SK-N-MC (cell line): ENCODE measurements at regions not wholly inside any gene's neighbourhood (a gene's known extent, or its start where the extent isn't known, plus 50 kb on each side); places are given as distances from the start of the nearest gene placed in this dataset.

ENCODE experiments used
- DNase-seq: peaks from one replicate; pipeline ENCODE4 v3.0.0-alpha.2; 2011; ENCODE audit warnings: low read depth, low spot score
- H3K27ac ChIP-seq: fragments of 200-600 bp; sonication (generic); 2 replicates; pipeline ENCODE4 v1.5.1; 2016; ENCODE audit warnings: mixed run types
- H3K36me3 ChIP-seq: fragments of 200-600 bp; sonication (generic); 2 replicates; pipeline ENCODE4 v1.6.1; 2017; ENCODE audit warnings: antibody characterized with exemption, low read length, mixed read lengths; ENCODE audit not compliant: insufficient read depth
- H3K4me3 ChIP-seq: fragments of 200-600 bp; sonication (generic); 2 replicates; pipeline ENCODE4 v1.5.1; 2016
- H3K9ac ChIP-seq: fragments of 200-600 bp; sonication (generic); 2 replicates; pipeline ENCODE4 v1.8.0; 2017; ENCODE audit warnings: mixed run types, mixed read lengths; ENCODE audit not compliant: insufficient read length
- H3K9me3 ChIP-seq: fragments of 200-600 bp; sonication (generic); 2 replicates; pipeline ENCODE4 v1.6.1; 2017; ENCODE audit warnings: low read depth, mild to moderate bottlenecking, antibody characterized with exemption, low read length, moderate library complexity, mixed read lengths
- EZH2 ChIP-seq: fragments of 200-600 bp; sonication (generic); IDR thresholded peaks from one replicate; pipeline ENCODE4 v1.6.1; 2017; ENCODE audit warnings: antibody characterized with exemption
- FOXP2 ChIP-seq: optimal IDR thresholded peaks from 2 replicates; pipeline ENCODE3; 2011; ENCODE audit warnings: mild to moderate bottlenecking, moderate library complexity; ENCODE audit not compliant: insufficient read depth; ENCODE audit errors: extremely low read length, control extremely low read depth
- POLR2AphosphoS5 ChIP-seq: IDR thresholded peaks from 2 replicates; pipeline ENCODE4 v1.6.1; 2012; ENCODE audit warnings: mild to moderate bottlenecking, low read depth, low read length, borderline replicate concordance

DNA sequence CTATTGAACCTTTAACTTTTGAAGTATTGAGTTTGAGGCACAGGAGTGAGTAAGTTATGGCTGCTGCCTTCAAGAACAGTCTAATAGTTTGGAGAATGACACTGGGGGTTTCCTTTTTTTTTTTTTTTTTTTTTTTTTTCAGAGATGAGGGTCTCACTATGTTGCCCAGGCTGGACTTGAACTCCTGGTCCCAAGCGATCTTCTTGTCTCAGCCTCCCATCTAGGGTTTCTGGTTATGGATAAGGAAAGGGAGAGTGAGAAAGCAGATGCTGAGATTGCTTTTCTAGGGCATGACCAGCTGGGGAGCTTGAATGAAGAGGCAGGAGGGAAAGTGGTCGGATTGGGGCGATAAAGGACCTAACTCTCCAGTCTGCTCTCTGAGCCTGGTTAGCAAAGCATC is 59.9 kb upstream of the BTRC start:
- no peak for TF ChIP-seq POLR2AphosphoS5
- no peak for TF ChIP-seq FOXP2
- TF ChIP-seq EZH2, result no peak
- H3K4me3 ChIP-seq, result no peak overlapping the region
- no peak for DNase-seq
- no peaks in the 10 kb centered on the region for H3K36me3 ChIP-seq
- no peak overlapping the region for H3K9ac ChIP-seq
- no peak overlapping the region for H3K27ac ChIP-seq
- no peaks in the 10 kb centered on the region for H3K9me3 ChIP-seq

DNA sequence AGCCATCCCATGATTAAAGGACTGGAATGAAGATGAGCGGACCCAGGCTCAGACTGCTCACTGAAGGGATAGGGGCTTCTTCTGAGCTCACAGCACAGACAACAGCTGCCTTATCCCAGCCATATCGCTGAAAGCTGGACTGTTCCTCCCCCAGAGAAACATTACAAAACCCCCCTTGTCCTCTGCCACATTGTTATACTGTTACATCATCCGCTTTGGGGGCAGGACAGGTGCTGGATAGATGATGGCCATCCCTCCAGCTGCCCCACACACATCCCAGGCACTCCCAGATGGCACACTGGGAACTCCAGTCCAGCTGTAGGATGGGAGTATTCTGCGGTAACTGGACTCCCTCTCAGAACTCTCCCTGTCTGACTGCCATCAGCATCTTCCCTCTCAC is 58.7 kb upstream of the BTRC start:
- Histone ChIP-seq H3K4me3 (no peak overlapping the region), H3K9ac (no peak overlapping the region), H3K27ac (no peak overlapping the region), H3K9me3 (no peaks in the 10 kb centered on the region), H3K36me3 (no peaks in the 10 kb centered on the region)
- no peak for DNase-seq
- TF ChIP-seq FOXP2 (no peak), POLR2AphosphoS5 (no peak), EZH2 (no peak)

DNA sequence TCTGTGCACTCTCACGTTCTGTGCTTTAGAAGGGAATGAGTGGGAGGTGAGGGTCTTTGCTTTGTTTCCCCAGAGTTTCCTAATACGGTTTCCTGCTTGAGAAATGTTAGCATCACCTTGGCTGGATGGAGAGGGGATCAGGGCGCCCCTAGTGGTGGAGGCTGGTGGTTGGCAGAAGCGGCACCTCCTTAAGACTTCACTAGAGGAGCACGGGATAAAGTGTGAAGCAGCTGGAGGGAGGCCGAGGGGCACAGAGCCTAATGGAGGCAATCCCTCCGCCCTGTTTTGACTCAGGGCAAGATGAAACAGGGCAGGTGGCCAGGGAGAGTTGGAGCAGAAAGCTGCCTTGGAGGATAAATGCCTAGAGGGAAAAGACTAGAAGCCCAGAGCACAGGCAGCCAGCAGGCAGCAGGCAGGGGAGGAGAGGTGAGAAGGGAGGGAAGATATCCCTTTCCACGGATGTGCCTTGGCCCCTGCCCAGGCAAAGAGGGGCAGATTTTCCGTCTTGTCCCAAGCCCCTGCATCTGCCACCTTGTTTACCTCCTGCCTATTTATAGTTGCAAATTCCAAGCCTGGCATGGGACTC is 56.0 kb upstream of the BTRC start:
- no peak overlapping the region for H3K4me3 ChIP-seq
- H3K9ac ChIP-seq, result no peak overlapping the region
- H3K36me3 ChIP-seq, result no peaks in the 10 kb centered on the region
- TF ChIP-seq POLR2AphosphoS5 (no peak), FOXP2 (no peak), EZH2 (no peak)
- H3K27ac ChIP-seq, result no peak overlapping the region
- no peaks in the 10 kb centered on the region for H3K9me3 ChIP-seq
- no peak for DNase-seq

DNA sequence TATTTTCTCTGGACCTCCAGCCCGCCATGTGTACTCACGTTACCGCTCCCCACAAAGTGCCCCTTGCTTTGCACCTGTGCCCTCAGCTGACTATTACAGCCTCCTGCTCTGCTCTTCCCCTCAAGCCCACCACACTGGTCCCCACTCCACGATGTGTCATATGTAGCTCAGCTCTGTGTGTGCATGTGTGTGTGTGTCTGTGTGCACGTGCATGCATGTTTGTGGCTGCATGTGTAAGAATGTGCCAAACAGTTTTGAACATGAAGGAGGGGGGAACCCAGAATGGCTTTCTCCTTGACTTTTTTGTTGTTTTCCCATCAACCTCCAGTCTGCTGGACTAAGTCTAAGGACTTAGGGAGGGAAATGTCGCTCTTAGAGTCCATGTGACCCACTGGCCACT is 54.8 kb upstream of the BTRC start:
- H3K36me3 ChIP-seq, result no peaks in the 10 kb centered on the region

DNA sequence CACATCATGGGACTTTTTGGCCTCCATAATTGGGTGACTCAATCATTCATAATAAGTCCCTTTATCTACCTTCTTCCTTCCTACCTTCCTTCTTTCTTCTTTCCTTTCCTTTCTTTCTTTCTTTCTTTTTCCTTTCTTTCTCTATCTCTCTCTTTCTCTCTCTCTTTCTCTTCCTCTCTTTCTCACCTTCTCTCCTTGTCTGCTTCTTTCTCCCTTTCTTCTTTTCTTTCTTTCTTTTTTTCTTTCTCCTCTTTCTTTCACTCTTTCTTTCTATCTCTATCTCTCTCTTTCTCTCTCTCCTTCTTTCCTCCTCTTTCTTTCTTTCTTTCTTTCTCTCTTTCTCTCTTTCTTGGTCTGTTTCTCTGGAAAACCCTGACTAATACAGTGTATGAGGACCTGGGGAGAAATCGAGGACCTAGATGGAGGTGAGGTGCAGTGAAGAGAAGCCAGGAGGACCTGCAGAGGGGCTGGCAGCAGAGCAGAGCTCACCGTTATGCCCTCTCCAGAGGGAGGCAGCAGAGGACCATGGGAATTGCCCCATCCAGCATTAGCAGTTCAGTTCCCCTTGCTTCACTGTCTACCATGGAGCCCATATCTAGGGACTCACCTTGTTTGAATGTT is 52.7 kb upstream of the BTRC start:
- no peak for TF ChIP-seq POLR2AphosphoS5
- TF ChIP-seq EZH2, result no peak
- TF ChIP-seq FOXP2, result no peak
- DNase-seq, result no peak
- no peak overlapping the region for H3K9ac ChIP-seq
- H3K27ac ChIP-seq, result no peak overlapping the region
- no peaks in the 10 kb centered on the region for H3K9me3 ChIP-seq
- no peak overlapping the region for H3K4me3 ChIP-seq
- H3K36me3 ChIP-seq, result no peaks in the 10 kb centered on the region

More for the DNA sequence above, 54.8 kb upstream of the BTRC start:
- Histone ChIP-seq H3K4me3 (no peak overlapping the region), H3K9me3 (no peaks in the 10 kb centered on the region), H3K27ac (no peak overlapping the region), H3K9ac (no peak overlapping the region)
- no peak for DNase-seq
- TF ChIP-seq FOXP2 (no peak), POLR2AphosphoS5 (no peak), EZH2 (no peak)

DNA sequence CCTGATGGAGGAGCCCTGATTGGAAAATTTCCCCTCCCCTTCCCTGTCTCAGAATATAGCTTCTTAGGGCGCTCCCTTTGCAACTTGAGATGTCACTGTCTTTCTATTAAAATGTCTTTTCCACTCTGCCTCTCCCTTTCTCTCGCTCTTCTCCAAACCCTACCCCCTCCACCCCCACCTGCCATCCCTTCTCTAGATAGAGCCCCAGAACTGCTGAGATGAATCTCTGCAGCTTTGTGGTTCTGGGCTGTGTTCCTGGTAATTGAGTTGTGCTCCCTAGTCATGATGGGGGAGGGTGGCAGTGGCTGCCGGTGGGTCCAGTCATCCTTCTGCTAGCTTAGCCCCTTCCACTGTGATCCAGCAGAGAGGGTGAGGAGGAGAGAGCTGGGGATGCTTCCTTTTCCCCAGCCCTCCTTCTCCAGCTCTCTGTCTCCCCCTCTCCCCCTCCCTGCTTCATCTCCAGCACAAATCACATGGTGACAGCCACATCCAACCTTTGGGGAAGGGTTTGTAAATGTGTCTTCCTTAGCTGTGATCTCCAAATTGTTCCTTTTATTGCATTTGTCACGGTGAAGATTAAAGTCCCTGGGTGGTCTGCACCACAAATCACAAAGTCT is 50.8 kb upstream of the BTRC start:
- Histone ChIP-seq H3K9me3 (no peaks in the 10 kb centered on the region), H3K36me3 (no peaks in the 10 kb centered on the region), H3K4me3 (no peak overlapping the region), H3K9ac (no peak overlapping the region), H3K27ac (no peak overlapping the region)
- DNase-seq, result no peak
- TF ChIP-seq EZH2 (no peak), FOXP2 (no peak), POLR2AphosphoS5 (no peak)
